ENCODE measurements at regions not wholly inside any gene's neighbourhood (a gene's known extent, or its start where the extent isn't known, plus 50 kb on each side); places are given as distances from the start of the nearest gene placed in this dataset.

GRCh38 chr3:193772422-193772763 lies 179.4 kb downstream of the OPA1 start:
- Mint-ChIP-seq H3K27me3 (ENCODE audit: low read depth) (peaks cover 94% of the 10 kb centered on the region), H3K4me3 (no peak overlapping the region), H3K9me3 (no peaks in the 10 kb centered on the region), H3K4me1 (peaks cover 59% of the 10 kb centered on the region), H3K27ac (ENCODE audit: unreplicated experiment) (no peak overlapping the region), H3K36me3 (ENCODE audit: low read depth) (no peaks in the 10 kb centered on the region)
- DNase-seq (ENCODE audit: low read depth, low spot score), result no peak
- TF ChIP-seq, protein P1, sequence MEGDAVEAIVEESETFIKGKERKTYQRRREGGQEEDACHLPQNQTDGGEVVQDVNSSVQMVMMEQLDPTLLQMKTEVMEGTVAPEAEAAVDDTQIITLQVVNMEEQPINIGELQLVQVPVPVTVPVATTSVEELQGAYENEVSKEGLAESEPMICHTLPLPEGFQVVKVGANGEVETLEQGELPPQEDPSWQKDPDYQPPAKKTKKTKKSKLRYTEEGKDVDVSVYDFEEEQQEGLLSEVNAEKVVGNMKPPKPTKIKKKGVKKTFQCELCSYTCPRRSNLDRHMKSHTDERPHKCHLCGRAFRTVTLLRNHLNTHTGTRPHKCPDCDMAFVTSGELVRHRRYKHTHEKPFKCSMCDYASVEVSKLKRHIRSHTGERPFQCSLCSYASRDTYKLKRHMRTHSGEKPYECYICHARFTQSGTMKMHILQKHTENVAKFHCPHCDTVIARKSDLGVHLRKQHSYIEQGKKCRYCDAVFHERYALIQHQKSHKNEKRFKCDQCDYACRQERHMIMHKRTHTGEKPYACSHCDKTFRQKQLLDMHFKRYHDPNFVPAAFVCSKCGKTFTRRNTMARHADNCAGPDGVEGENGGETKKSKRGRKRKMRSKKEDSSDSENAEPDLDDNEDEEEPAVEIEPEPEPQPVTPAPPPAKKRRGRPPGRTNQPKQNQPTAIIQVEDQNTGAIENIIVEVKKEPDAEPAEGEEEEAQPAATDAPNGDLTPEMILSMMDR (conservative IDR thresholded peaks at IDR 0.05), result no peak

DNA sequence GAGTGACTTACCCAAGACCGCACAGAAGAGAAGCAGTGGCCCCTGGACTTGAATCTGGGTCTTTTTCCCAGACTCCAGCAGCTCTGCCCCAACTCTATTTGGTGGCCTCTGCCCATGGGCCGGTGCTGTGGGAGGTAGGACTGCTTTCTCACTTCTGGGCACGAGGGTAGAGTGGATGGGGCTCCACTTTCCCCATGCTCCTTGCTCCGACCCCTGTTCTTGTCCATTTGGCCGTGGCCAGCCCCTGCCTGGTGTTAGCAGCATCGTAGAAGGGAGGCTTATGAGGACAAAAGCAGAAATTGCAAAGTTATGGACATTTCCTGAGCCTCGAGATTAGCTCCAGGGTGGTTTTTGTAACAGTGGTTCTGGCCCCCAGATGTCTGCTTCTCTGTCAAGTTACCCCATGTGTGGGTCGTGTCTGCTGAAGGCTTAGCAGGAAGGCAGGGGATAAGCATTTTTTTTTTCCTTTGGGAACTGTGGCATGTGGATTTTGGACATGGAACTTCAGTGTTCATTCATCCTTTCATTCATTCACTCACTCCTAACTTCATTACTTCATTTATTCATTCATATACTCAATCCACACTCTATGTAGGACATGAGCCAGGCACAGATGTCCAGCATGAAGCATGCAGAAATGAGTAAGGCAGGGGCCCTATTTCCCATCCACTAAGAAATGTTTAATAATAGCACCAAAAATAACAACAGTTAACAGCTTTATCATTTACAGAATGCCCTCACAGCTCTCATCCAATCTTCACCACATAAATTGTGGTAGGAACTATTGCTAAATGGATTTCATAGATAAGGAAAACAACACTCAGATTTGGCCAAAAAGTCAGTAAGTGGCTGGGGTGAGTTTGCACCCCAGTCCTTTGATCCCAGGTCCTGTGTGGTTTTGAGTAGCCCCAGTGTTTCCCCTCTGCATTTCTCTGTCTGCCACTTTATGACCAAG lies 180.5 kb downstream of the OPA1 start:
- peaks cover 93% of the 10 kb centered on the region for H3K27me3 Mint-ChIP-seq (ENCODE audit: low read depth)
- TF ChIP-seq, protein P1 (conservative IDR thresholded peaks at IDR 0.05), result no peak
- no peak overlapping the region for H3K4me3 Mint-ChIP-seq
- H3K27ac Mint-ChIP-seq (ENCODE audit: unreplicated experiment), result no peak overlapping the region
- peaks cover 61% of the 10 kb centered on the region for H3K4me1 Mint-ChIP-seq
- H3K9me3 Mint-ChIP-seq, result no peaks in the 10 kb centered on the region
- H3K36me3 Mint-ChIP-seq (ENCODE audit: low read depth), result no peaks in the 10 kb centered on the region
- no peak for DNase-seq (ENCODE audit: low read depth, low spot score)

DNA sequence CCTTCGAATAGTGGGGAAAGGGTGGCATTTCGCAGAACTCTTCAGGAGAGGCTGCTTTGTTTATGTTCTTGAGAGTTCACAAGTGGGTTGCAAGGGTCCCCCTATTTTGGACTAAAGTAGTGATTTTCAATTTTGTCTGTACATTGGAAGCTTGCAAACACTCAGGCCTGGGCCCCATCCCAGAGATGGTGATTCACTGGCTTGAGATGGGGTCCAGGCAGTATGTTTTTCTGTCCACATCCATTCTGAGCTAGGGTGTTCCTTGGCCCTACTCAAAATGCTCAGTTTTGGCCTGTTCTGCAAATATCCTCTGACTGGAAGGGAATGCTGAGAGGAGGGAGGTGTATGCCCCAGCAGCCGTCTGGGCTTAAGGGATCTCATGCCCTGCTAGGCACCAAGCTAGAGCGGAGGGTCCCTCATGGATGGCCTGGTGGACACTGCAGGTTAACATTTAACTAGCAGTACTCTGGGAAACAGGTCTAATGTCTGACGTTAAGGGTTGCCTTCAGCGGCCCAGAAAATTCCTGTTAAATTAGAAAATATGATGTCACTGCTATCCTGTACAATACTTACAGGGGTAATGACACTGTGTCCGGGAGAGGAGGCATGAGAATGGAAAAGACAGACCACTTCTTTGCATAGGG lies 181.4 kb downstream of the OPA1 start:
- no peak overlapping the region for H3K4me3 Mint-ChIP-seq
- peaks cover 69% of the 10 kb centered on the region for H3K4me1 Mint-ChIP-seq
- TF ChIP-seq, protein P1 (conservative IDR thresholded peaks at IDR 0.05), result no peak
- H3K27ac Mint-ChIP-seq (ENCODE audit: unreplicated experiment), result no peak overlapping the region
- no peaks in the 10 kb centered on the region for H3K9me3 Mint-ChIP-seq
- DNase-seq (ENCODE audit: low read depth, low spot score), result no peak
- H3K36me3 Mint-ChIP-seq (ENCODE audit: low read depth), result no peaks in the 10 kb centered on the region
- H3K27me3 Mint-ChIP-seq (ENCODE audit: low read depth), result peaks cover 93% of the 10 kb centered on the region

DNA sequence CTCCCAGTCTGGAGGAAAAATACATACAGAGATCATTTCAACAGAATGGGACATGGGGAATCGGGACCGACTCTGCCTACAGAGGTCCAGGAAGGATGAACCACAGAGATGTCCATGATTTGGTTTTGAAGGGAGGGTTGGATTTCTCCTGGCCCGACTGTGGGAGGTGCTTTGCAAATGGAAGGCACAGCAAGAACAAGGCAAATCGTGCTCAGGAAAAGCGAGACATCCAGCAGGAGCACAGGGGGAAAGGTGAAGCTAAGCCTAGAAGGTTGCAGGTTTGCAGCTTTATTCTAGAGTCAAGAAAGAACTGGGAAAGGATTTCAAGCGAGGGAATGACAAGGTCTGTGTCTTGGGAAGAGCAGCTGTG lies 181.9 kb downstream of the OPA1 start:
- no peaks in the 10 kb centered on the region for H3K9me3 Mint-ChIP-seq
- peak overlapping the region; percentile 24 for H3K4me3 Mint-ChIP-seq
- H3K27me3 Mint-ChIP-seq (ENCODE audit: low read depth), result peaks cover 95% of the 10 kb centered on the region
- DNase-seq (ENCODE audit: low read depth, low spot score), result no peak
- TF ChIP-seq, protein P1 (conservative IDR thresholded peaks at IDR 0.05), result no peak
- H3K36me3 Mint-ChIP-seq (ENCODE audit: low read depth), result no peaks in the 10 kb centered on the region
- peaks cover 74% of the 10 kb centered on the region for H3K4me1 Mint-ChIP-seq
- peak overlapping the region; percentile 39 for H3K27ac Mint-ChIP-seq (ENCODE audit: unreplicated experiment)

DNA sequence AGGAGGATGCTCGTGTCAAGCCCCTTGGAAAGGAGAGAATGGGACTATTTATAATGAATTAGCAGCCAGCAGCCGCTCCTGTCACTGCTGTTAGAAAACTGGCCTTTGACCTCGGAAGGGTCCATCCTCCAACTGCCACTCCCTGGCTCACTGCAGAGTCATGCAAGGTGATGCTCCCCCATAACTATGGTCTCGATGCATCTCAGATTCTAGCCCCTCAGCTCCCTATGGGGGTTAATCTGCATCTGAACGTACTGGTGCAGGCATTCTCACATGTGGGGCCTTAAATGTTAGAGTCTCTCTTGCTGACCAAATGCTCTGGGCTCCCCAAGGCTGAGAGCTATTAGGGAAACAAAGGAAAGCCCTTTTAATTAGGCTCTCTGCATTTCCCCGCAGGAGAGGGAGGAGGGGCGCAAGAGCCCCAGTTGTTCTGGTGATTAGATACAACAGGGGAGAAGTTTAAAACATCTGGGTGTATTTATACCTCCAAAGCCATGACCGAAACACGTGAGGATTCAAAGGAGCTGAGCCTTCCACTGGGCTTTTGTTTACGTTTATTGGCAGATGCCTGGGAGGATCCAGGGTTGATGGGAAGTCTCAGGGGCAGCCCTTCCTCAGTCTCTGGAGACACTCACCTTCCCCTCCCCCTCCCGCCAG lies 182.5 kb downstream of the OPA1 start:
- Mint-ChIP-seq H3K27ac (ENCODE audit: unreplicated experiment) (peak overlapping the region; percentile 31), H3K4me1 (peaks cover 80% of the 10 kb centered on the region), H3K27me3 (ENCODE audit: low read depth) (peaks cover 97% of the 10 kb centered on the region), H3K36me3 (ENCODE audit: low read depth) (no peaks in the 10 kb centered on the region), H3K9me3 (no peaks in the 10 kb centered on the region), H3K4me3 (peak overlapping the region; percentile 24)
- TF ChIP-seq, protein P1 (conservative IDR thresholded peaks at IDR 0.05), result no peak
- DNase-seq (ENCODE audit: low read depth, low spot score), result no peak

All from neural crest cell (in vitro differentiated cells).